ENCODE measurements at regions not wholly inside any gene's neighbourhood (a gene's known extent, or its start where the extent isn't known, plus 50 kb on each side); places are given as distances from the start of the nearest gene placed in this dataset.

GRCh38 chr21:41086569-41086968 is 81.4 kb upstream of the BACE2 start:
- H3K4me3 ChIP-seq (replicated peaks in 1 of 2; ENCODE audit: low read depth in 2 of 2, low read length in 2 of 2): no peak overlapping the region
- no peak for DNase-seq (ENCODE audit: low read depth in 2 of 2)
- TF ChIP-seq CTCF (IDR thresholded peaks at IDR 0.05; ENCODE audit: low read depth, low read length): no peak

GRCh38 chr21:41090981-41091380 is 77.0 kb upstream of the BACE2 start:
- TF ChIP-seq CTCF (IDR thresholded peaks at IDR 0.05; ENCODE audit: low read depth, low read length): no peak

GRCh38 chr21:41091616-41092015 is 76.3 kb upstream of the BACE2 start:
- DNase-seq (ENCODE audit: low read depth in 2 of 2): no peak
- TF ChIP-seq CTCF (IDR thresholded peaks at IDR 0.05; ENCODE audit: low read depth, low read length): no peak

More at GRCh38 chr21:41090981-41091380, 77.0 kb upstream of the BACE2 start:
- no peak for DNase-seq (ENCODE audit: low read depth in 2 of 2)
- H3K4me3 ChIP-seq (replicated peaks in 1 of 2; ENCODE audit: low read depth in 2 of 2, low read length in 2 of 2): no peak overlapping the region

GRCh38 chr21:41092312-41092711 is 75.6 kb upstream of the BACE2 start:
- TF ChIP-seq CTCF (IDR thresholded peaks at IDR 0.05; ENCODE audit: low read depth, low read length): no peak
- H3K4me3 ChIP-seq (replicated peaks in 1 of 2; ENCODE audit: low read depth in 2 of 2, low read length in 2 of 2): no peak overlapping the region
- DNase-seq (ENCODE audit: low read depth in 2 of 2): no peak

More at GRCh38 chr21:41091616-41092015, 76.3 kb upstream of the BACE2 start:
- H3K4me3 ChIP-seq (replicated peaks in 1 of 2; ENCODE audit: low read depth in 2 of 2, low read length in 2 of 2): no peak overlapping the region

GRCh38 chr21:41095983-41096382 is 72.0 kb upstream of the BACE2 start:
- DNase-seq (ENCODE audit: low read depth in 2 of 2): no peak
- TF ChIP-seq CTCF (IDR thresholded peaks at IDR 0.05; ENCODE audit: low read depth, low read length): no peak

GRCh38 chr21:41098076-41098475 is 69.9 kb upstream of the BACE2 start:
- TF ChIP-seq CTCF (IDR thresholded peaks at IDR 0.05; ENCODE audit: low read depth, low read length): no peak
- no peak overlapping the region for H3K4me3 ChIP-seq (replicated peaks in 1 of 2; ENCODE audit: low read depth in 2 of 2, low read length in 2 of 2)
- no peak for DNase-seq (ENCODE audit: low read depth in 2 of 2)

More at GRCh38 chr21:41095983-41096382, 72.0 kb upstream of the BACE2 start:
- H3K4me3 ChIP-seq (replicated peaks in 1 of 2; ENCODE audit: low read depth in 2 of 2, low read length in 2 of 2): no peak overlapping the region

- no peak for DNase-seq (ENCODE audit: low read depth in 2 of 2)
- no peak overlapping the region for H3K4me3 ChIP-seq (replicated peaks in 1 of 2; ENCODE audit: low read depth in 2 of 2, low read length in 2 of 2)
- no peak for TF ChIP-seq CTCF (IDR thresholded peaks at IDR 0.05; ENCODE audit: low read depth, low read length)
Observed at GRCh38 chr21:41098481-41099042, 69.4 kb upstream of the BACE2 start.

All from cardiac fibroblast (primary cell).